C4-2B (cell line): ENCODE measurements at regions not wholly inside any gene's neighbourhood (a gene's known extent, or its start where the extent isn't known, plus 50 kb on each side); places are given as distances from the start of the nearest gene placed in this dataset.
"Not testable (repeated sequence)": the region's sequence is repeated elsewhere in the genome, so short reads cannot be mapped to it uniquely, and the experiment has no call there.

Source experiments
- H3K27ac ChIP-seq: fragments of 450-650 bp; 2 replicates; pipeline ENCODE4 v1.5.1; 2017
- CTCF ChIP-seq: fragments of 450-650 bp; conservative IDR thresholded peaks from 2 replicates; pipeline ENCODE4 v1.5.1; 2017; ENCODE audit warnings: mild to moderate bottlenecking
- ZFX ChIP-seq: fragments of 450-650 bp; IDR thresholded peaks from 2 replicates; pipeline ENCODE4 v1.6.1; 2017

GRCh38 chr2:36193680-36194079 lies 161.9 kb upstream of the CRIM1 start:
- no peak overlapping the region for H3K27ac ChIP-seq
- TF ChIP-seq CTCF (no peak), ZFX (no peak)

GRCh38 chr2:36192983-36193382 lies 162.6 kb upstream of the CRIM1 start:
- H3K27ac ChIP-seq = no peak overlapping the region
- TF ChIP-seq CTCF (no peak), ZFX (no peak)

GRCh38 chr2:36190097-36190496 lies 165.5 kb upstream of the CRIM1 start:
- TF ChIP-seq CTCF (no peak), ZFX (no peak)
- H3K27ac ChIP-seq = no peak overlapping the region

GRCh38 chr2:36185624-36186023 lies 170.0 kb upstream of the CRIM1 start:
- no peak overlapping the region for H3K27ac ChIP-seq
- TF ChIP-seq ZFX (no peak), CTCF (no peak)

- H3K27ac ChIP-seq = no peak overlapping the region
- no peak for TF ChIP-seq CTCF
- no peak for TF ChIP-seq ZFX
Measured at GRCh38 chr2:36184848-36185247, 170.7 kb upstream of the CRIM1 start.

GRCh38 chr2:36180789-36181482 lies 174.6 kb upstream of the CRIM1 start:
- H3K27ac ChIP-seq = not testable (repeated sequence)

- H3K27ac ChIP-seq = not testable (repeated sequence)
Measured at GRCh38 chr2:36180293-36180692, 175.3 kb upstream of the CRIM1 start.

- not testable (repeated sequence) for H3K27ac ChIP-seq
Measured at GRCh38 chr2:36179668-36180269, 175.8 kb upstream of the CRIM1 start.

GRCh38 chr2:36178384-36178783 lies 177.2 kb upstream of the CRIM1 start:
- no peak for TF ChIP-seq ZFX
- TF ChIP-seq CTCF = no peak
- H3K27ac ChIP-seq = no peak overlapping the region
